Endodermal cell (in vitro differentiated cells): ENCODE measurements at regions not wholly inside any gene's neighbourhood (a gene's known extent, or its start where the extent isn't known, plus 50 kb on each side); places are given as distances from the start of the nearest gene placed in this dataset.
A peak's percentile ranks its signal among the peaks of the same experiment; 100 is the strongest.

Experiments
- DNase-seq: peaks from one replicate; pipeline ENCODE4 v3.0.0-alpha.2; 2017
- H3K27ac ChIP-seq: 2 replicates; pipeline ENCODE4 v1.5.1; 2013; ENCODE audit warnings: mild to moderate bottlenecking, low read depth, low read length, moderate library complexity
- H3K27me3 ChIP-seq: 2 replicates; pipeline ENCODE4 v1.6.1; 2013; ENCODE audit warnings: mild to moderate bottlenecking, low read length, moderate library complexity; ENCODE audit not compliant: insufficient read depth, control insufficient read depth, poor library complexity, severe bottlenecking
- H3K36me3 ChIP-seq: 2 replicates; pipeline ENCODE4 v1.7.0; 2013; ENCODE audit warnings: mild to moderate bottlenecking, low read length, moderate library complexity; ENCODE audit not compliant: control insufficient read depth, insufficient read depth
- H3K4me1 ChIP-seq: one replicate; pipeline ENCODE4 v1.7.0; 2013; ENCODE audit warnings: low read length; ENCODE audit not compliant: control insufficient read depth, insufficient read depth
- H3K4me3 ChIP-seq: 2 replicates; pipeline ENCODE4 v1.5.1; 2013; ENCODE audit warnings: mild to moderate bottlenecking, low read length, moderate library complexity
- H3K9ac ChIP-seq: 2 replicates; pipeline ENCODE4 v1.6.1; 2013; ENCODE audit warnings: mild to moderate bottlenecking, low read length, moderate library complexity; ENCODE audit not compliant: poor library complexity, severe bottlenecking; ENCODE audit errors: extremely low read depth
- H3K9me3 ChIP-seq: 2 replicates; pipeline ENCODE4 v1.6.1; 2013; ENCODE audit warnings: mild to moderate bottlenecking, low read length, moderate library complexity; ENCODE audit not compliant: control insufficient read depth
- H3K27ac Mint-ChIP-seq: 2 replicates; pipeline ENCODE4 v1.8.0; 2020; ENCODE audit warnings: mixed read lengths
- H3K27me3 Mint-ChIP-seq: 2 replicates; pipeline ENCODE4 v1.8.0; 2021; ENCODE audit warnings: mild to moderate bottlenecking, mixed read lengths; ENCODE audit not compliant: insufficient read depth
- H3K36me3 Mint-ChIP-seq: 2 replicates; pipeline ENCODE4 v1.8.0; 2020; ENCODE audit warnings: low read depth, mixed read lengths
- H3K4me1 Mint-ChIP-seq: 2 replicates; pipeline ENCODE4 v1.8.0; 2020; ENCODE audit warnings: mixed read lengths
- H3K4me3 Mint-ChIP-seq: 2 replicates; pipeline ENCODE4 v1.8.0; 2020; ENCODE audit warnings: mild to moderate bottlenecking, moderate library complexity, mixed read lengths
- H3K9me3 Mint-ChIP-seq: 2 replicates; pipeline ENCODE4 v1.8.0; 2020; ENCODE audit warnings: mild to moderate bottlenecking, mixed read lengths
- CTCF ChIP-seq: fragments of 200-600 bp; sonication (generic); conservative IDR thresholded peaks from 2 replicates; pipeline ENCODE4 v1.5.0; 2021; ENCODE audit warnings: antibody characterized with exemption, mild to moderate bottlenecking
- WGBS, 2 experiments: methylation state at CpG; one replicate each; pipeline versions ENCODE4 v1.1.5 to v1.1.7; 2013; ENCODE audit warnings: missing lambda C conversion rate in 2 of 2, mixed read lengths in 1 of 2; ENCODE audit not compliant: insufficient coverage in 1 of 2, insufficient read length in 1 of 2; 5-methylcytosine and 5-hydroxymethylcytosine counted together

GRCh38 chrX:43604753-43605152 is 51.3 kb upstream of the MAOA start:
- Histone ChIP-seq H3K27me3 (no peaks in the 10 kb centered on the region), H3K4me1 (no peaks in the 10 kb centered on the region), H3K27ac (no peak overlapping the region), H3K9ac (no peak overlapping the region), H3K9me3 (no peaks in the 10 kb centered on the region), H3K4me3 (peak overlapping the region; percentile 45), H3K36me3 (no peaks in the 10 kb centered on the region)
- H3K36me3 Mint-ChIP-seq = peaks cover 4% of the 10 kb centered on the region
- H3K4me3 Mint-ChIP-seq = no peak overlapping the region
- TF ChIP-seq CTCF = no peak
- H3K27me3 Mint-ChIP-seq = no peaks in the 10 kb centered on the region
- H3K9me3 Mint-ChIP-seq = peaks cover 33% of the 10 kb centered on the region
- DNase-seq = no peak
- no peaks in the 10 kb centered on the region for H3K4me1 Mint-ChIP-seq
- H3K27ac Mint-ChIP-seq = no peak overlapping the region

- H3K4me3 Mint-ChIP-seq = no peak overlapping the region
- Histone ChIP-seq H3K4me1 (no peaks in the 10 kb centered on the region), H3K4me3 (no peak overlapping the region), H3K9me3 (no peaks in the 10 kb centered on the region), H3K27ac (no peak overlapping the region), H3K27me3 (no peaks in the 10 kb centered on the region), H3K9ac (no peak overlapping the region), H3K36me3 (no peaks in the 10 kb centered on the region)
- DNase-seq = no peak
- H3K4me1 Mint-ChIP-seq = no peaks in the 10 kb centered on the region
- no peaks in the 10 kb centered on the region for H3K27me3 Mint-ChIP-seq
- H3K9me3 Mint-ChIP-seq = peaks cover 33% of the 10 kb centered on the region
- no peak for TF ChIP-seq CTCF
- peaks cover 4% of the 10 kb centered on the region for H3K36me3 Mint-ChIP-seq
- H3K27ac Mint-ChIP-seq = no peak overlapping the region
- WGBS, 2 experiments = 94% methylated on average over 4 of the region's 4 CpGs; no CpG with 5 or more reads in 1 of the 2 experiments
These were observed 50.7 kb upstream of the MAOA start for GRCh38 chrX:43605351-43605750.
